Keratinocyte (primary cell): ENCODE measurements at regions not wholly inside any gene's neighbourhood (a gene's known extent, or its start where the extent isn't known, plus 50 kb on each side); places are given as distances from the start of the nearest gene placed in this dataset.

Experiments
- CTCF ChIP-seq, 3 experiments: IDR thresholded peaks in 1 of 3; conservative IDR thresholded peaks in 1 of 3; optimal IDR thresholded peaks in 1 of 3; 2 replicates in 2 of 3; 3 replicates in 1 of 3; pipeline versions ENCODE3 to v1.5.1; 2011; ENCODE audit warnings: low read length in 3 of 3, mild to moderate bottlenecking in 3 of 3, moderate library complexity in 2 of 3, control low read depth in 1 of 3, inconsistent platforms in 1 of 3; ENCODE audit not compliant: insufficient read depth in 2 of 3; ENCODE audit errors: extremely low read depth in 1 of 3
- EZH2 ChIP-seq: IDR thresholded peaks from one replicate; pipeline ENCODE4 v1.6.1; 2012; ENCODE audit warnings: inconsistent platforms, mild to moderate bottlenecking, low read length, moderate library complexity

- TF ChIP-seq CTCF (optimal IDR thresholded peaks at IDR 0.05 in 1 of 3, IDR thresholded peaks at IDR 0.05 in 1 of 3, conservative IDR thresholded peaks at IDR 0.05 in 1 of 3; ENCODE audit: extremely low read depth in 1 of 3, insufficient read depth in 2 of 3, low read length in 3 of 3) (no peak), EZH2 (no peak)
Observed at GRCh38 chr4:137890812-137891211, 351.3 kb downstream of the SLC7A11 start.
